CD4-positive, alpha-beta T cell treated with Interleukin-10 for 1 hour (primary cell): ENCODE measurements at regions not wholly inside any gene's neighbourhood (a gene's known extent, or its start where the extent isn't known, plus 50 kb on each side); places are given as distances from the start of the nearest gene placed in this dataset.

ENCODE experiments used
- DNase-seq: peaks from one replicate; pipeline ENCODE4 v3.0.0-alpha.2; 2020

DNA sequence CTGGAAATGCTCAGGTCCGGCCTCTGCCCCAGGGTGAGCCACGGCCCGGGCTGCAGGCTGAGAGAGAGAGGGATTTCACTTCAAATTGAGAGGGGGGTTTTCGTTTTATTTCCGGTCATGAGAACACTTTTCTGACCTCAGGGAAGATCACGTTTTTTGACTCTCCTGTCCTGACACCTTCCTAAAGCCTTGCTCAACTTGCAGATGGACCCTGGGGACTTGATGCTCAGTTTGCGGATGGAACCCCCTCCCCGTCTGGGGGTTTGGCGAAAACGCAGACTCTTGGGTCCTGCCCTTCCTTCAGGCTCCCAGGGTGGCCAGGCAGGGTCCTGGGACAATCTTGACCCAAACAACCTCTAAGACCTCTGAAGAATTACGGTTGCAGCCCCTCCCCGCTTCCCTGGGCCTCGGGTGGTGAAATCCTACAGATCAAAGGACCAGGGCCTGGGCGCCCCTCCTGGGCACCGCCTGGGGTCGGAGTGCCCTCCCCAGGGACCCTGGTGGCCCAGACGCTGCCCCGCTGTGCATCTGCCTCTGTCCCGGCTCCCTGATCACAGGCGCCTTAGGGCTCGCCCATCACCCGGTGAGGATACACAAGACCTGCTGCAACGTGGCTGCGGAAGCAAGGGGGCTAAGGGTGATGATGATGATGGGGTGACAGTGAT is 148.2 kb downstream of the ERMARD start:
- DNase-seq, result no peak

DNA sequence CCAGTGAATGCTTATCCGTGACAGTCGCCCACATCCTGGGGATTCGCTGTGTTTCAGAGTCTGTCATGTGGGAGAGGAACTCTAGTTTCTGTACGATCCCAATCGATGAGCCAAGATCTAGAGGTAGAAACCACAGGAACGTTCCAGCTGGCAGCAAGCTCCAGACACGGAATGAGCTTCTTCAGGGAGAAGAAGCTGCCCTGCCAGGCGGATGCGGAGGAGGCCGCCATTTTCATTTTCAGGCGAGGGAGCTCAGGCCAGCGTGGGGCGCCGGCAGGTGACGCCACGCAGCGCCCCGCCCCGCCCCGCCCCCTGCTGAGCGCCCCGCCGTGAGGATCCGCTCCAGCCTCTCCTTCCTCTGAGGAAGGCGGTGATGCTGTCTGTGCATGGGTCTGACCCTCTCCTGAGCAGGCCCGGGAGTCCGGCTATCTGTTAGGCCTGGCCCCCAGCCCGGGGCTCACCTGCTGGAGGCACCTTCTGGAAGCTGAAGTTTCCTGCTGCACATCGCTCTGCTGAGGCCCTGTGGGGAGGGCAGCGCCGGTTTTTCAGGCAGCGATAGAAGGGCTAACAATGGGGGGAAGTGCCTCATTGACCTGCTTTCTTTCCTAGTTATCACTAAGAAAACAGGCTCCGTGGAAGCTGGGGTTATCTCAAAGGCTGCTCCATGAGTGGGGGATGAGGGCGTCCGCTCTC is 147.5 kb downstream of the ERMARD start:
- no peak for DNase-seq

DNA sequence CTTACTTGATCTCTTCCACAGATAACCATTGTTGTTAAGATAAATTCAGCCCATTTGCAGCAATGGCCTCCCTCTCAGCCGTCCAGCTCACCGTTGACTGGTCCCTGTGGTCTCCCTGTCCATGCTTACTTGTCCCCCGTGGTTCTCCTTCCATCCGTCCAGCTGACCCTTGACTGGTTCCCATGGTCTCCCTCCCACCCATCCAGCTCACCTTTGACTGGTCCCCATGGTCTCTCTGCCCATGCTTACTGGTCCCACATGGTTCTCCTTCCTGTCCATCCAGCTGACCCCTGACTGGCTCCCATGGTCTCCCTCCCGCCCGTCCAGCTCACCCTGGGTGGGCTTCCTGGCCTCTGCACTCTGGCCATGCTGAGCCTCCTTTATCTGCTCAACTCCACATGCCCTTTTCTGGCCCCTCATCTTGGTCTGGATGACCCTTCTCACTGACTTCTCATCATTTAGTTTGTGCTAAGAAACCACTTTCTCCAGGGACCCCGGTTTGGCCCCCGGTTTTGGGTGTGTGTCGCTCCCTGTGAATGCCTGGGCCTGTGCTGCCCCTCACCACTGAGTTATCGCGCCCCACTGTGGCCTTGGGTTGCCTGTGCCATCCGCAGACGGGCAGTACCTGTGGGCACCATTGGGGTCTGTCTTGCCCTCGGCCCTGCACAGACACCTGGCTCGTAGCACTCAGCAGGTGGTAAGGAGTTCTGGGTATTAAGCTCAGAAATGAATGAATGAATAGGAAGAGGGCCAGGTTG is 146.4 kb downstream of the ERMARD start:
- no peak for DNase-seq

DNA sequence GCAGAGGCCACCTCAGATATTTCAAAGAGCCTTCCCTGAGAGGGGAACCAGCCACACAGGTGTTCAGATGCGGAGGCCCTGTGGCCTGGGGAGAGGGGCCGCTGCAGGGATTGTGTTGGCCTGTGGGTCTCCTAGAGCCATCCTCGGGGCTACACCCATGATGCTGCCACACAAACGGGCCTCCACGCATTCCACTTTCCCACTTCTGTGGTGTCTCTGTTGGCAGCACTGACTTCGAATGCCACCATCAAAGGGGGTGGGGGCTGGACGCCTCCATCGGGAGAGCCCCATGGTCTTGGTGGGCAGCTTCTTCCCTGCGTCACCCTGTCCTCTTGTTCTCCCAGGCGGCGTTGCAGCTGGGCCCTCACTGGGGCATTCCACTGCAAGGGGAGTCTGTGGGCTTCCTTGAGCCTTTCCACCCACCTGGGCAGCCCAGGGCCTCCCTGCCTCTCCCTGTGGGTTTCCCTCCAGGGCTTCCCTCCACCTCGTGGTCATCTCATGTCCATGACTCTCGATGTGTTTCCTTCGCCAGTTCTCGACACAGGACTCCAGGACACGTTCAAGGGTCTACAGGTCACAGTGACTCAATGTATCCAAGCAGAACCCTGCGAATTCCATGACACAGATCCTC is 145.5 kb downstream of the ERMARD start:
- DNase-seq, result no peak

DNA sequence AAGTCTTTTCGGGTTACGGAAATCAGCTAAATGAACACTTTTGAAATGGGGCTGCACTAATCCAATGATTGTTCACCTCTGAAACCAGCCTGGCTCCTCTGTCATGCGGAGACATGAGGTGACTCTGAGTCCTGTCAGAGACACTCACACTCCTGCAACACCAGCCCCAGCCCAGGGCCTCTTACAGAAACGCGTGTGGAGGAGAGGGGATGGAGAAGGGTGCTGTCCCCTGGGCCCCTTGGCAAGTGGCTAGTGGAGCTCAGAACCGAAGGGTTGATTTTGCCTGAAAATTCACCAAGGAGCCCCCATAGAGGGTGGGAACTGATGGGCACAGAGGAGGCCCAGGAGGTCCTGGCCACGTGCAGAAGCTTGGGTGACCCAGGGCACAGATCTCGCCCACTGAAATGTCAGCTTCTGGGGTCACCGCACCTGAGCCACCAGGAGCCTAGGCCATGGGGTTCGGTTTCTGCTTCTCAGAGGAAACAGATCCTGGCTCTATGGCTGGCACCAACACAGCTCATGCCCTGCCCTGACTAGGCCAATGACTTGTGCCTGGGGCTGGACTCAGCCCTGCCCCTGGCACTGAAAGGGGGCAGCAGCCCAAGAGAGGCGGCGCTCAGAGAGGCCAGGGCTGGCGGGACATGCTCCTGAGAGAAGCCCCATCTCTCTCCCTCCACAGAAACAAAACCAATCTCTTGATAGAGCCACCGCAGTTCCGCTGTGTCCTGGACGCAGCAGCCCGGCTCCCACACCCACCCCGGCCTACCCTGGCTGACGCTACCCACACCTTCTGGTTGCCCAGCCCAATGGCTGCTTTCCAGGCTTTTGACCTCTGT is 144.7 kb downstream of the ERMARD start:
- DNase-seq, result no peak

DNA sequence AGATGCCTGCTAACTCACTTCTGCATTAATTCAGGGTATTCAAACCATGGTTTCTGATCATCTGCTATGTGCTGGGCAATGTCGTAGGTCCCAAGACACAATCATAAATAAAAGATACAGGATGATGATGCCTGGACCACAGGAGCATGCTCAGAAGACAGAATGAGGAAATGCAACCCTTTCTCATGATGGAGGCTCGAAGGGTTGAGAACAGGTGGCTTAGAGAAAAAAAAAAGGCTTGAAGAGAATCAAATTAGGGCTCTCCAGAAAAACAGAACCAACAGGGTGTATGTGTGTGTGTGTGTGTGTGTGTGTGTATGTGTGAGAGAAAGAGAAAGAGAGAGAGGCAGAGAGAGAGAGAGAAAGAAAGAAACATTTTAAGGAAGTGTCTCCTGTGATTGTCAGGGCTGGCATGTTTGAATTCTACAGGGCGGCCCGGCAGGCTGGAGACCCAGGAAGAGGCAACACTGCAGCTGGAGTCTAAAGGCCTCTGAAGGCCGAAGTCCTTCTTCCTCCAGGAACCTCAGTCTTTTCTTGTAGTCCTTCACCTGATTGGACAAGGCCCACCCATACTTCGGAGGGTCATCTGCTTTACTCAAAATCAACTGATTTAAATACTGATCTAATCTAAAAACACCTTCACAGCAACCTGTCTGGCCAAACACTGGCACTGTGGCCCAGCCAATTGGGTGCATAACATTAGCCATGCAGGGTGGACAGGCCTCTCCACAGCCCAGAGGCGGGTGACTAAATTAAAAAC is 143.8 kb downstream of the ERMARD start:
- no peak for DNase-seq

DNA sequence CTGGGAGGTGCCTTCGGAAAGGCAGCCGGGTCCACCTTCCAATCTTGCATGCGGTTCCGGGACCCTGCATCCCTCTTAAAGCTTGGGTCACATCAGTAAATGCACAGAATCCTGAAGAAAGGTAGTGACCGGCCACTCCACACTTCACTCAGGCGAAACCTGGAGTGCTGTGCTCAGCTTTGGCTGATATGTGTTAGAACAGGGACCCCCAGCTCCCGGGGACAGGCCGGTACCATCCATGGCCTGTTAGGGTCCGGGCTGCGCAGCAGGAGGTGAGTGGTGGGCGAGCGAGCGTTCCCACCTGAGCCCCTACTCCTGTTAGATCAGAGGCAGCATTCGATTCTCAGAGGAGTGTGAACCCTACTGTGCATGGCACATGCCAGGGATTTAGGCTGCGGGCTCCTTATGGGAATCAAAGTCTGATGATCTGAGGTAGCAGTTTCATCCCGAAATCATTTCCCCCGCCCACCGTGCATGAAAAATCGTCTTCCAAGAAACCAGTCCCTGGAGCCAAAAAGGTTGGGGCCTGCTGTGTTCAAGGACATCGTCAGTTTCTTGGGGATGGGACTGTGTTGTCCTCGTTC is 143.0 kb downstream of the ERMARD start:
- no peak for DNase-seq

DNA sequence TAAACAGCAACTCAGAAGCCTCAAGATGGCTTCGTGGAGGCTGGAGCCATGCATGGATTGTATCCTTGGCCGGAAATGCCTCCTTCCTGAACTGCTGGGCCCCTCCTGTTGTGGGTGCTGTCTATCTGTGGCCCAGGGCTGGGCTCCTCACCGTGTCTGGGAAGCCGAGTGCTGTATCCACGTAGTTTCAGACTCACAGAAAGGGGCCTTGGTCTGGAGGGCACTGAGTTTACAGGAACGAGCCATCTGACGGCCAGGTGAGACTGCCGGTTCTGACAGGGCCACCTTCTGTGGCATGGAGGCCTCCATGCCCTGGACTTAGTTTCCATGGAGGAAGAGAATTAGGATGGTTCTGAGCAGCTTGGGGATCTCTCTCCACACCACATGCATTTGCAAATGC is 142.2 kb downstream of the ERMARD start:
- no peak for DNase-seq

DNA sequence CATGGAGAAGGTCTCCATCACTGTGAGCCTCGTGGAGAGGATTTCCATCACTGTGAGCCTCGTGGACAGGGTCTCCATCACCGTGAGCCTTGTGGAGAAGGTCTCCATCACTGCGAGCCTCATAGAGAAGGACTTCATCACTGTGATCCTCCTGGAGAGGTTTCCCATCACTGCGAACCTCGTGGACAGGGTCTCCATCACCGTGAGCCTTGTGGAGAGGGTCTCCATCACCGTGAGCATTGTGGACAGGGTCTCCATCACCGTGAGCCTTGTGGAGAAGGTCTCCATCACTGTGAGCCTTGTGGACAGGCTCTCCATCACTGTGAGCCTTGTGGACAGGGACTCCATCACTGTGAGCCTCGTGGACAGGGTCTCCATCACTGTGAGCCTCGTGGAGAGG is 140.4 kb downstream of the ERMARD start:
- no peak for DNase-seq

DNA sequence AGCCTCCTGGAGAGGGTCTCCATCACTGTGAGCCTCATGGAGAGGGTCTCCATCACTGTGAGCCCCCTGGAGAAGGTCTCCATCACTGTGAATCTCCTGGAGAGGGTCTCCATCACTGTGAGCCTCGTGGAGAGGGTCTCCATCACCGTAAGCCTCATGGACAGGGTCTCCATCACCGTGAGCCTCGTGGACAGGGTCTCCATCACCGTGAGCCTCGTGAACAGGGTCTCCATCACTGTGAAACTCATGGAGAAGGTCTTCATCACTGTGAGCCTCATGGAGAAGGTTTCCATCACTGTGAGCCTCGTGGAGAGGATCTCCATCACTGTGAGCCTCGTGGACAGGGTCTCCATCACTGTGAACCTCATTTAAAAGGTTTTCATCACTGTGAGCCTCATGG is 140.0 kb downstream of the ERMARD start:
- no peak for DNase-seq

DNA sequence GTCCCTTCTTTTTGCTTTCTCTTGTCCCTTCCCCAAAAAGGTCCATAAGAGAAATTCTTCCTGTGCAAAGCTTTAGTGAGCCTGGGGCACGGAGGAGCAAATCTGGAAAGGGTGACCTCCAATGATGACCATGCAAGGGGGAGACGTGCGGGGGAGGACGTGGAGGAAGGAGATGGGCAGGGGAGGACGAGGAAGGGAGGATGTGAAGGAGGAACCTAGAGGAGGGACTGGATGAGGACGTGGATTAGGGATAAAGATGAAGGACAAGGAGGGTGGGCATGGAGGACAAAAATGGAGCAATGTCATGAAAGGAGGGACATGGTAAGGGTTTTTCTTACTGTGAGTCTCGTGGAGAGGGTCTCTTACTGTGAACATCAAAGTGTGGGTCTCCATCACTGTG is 139.5 kb downstream of the ERMARD start:
- DNase-seq, result no peak

DNA sequence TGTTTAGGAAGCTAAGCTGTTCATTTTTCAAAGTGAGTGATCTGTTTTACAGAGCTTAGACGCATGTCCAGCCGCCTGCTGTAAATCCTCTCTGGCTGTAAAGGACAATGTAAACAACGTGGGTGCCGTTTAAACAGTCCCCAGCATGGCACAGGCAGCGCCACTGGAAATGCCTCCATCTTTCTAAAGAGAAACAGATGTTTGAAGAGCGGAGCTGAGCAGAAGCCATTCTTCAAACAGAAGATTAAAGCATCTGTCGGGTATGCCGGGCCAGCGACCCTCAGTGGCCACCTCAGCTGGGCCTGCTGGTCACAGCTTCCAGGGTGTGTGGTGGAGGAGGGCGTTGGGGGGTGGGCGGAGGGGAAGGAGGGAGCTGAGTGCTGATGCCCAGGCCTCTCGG is 138.6 kb downstream of the ERMARD start:
- no peak for DNase-seq

DNA sequence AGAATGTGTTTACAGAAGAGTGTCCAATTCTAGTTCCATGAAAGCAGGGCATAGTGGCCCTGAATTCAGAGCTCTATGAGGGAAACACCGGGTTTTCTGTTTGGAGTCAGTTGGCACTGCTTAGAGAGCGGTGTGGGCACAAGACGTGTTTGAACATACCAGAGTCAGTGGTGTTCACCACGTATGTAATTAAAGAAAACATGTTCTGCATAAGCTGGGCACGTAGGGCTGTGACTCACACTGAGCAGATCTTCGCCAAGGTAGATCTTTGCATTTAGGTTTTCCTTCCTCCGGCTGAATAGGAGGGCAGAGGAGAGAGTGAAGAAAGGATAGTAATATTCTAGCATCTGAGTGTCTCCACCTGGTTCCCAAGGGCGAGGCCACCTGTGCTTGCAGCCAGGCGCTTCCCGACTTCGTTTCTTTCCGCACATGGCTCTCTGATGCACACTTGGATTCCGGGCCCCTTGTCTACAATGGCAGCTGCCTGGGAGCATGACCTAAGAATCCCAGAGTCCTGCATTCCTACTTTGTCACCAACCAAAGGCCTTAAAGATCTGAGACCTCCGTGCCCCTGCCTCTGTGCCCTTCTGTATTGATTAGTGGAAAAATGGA is 136.2 kb downstream of the ERMARD start:
- DNase-seq, result no peak

DNA sequence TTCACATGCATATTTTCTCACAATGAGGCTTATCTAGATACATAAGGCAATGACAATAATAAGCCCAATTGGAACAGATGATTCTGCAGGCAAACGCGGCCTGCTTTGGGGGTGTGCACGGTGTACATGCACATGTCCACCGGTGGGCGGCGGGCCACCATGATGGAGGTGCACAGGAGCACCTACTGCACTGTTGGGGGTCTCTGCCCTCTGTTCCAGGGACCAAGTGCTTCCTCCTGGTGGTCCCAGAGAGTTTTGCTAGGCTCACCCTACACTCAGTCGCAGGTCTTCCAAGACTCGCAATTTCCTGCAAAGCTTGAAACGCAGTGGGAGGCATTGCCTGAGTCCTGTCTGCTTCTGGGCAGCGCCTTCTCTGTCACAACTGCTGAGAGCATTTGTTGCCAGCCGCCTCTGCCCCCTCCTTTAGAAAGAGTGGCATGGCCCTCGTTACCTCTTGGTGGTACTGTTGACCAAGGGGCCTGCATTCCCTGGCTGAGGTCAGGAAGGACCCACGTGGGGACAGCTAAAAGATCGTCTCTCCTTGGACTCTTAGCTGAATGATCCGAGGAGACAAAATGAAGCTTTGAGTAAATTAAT is 135.3 kb downstream of the ERMARD start:
- no peak for DNase-seq

DNA sequence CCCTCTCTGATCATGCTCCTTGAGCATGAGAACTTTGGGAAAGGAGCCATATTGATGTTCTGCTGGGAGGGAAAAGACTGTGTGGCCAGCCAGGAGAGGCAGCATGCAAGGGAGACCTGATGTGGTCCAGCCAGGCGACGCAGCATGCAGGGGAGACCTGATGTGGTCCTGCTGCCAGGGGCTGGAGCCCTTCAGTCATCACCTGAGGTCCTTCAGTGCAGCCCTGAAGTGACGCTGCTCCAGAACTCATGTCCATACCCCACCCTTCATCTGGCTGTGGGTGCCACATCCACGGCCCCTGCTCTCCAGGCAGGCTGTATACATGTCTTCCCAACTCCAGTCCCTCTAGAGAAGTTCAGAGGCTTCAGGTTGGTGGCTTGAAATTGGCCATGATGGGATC is 134.4 kb downstream of the ERMARD start:
- DNase-seq, result no peak

DNA sequence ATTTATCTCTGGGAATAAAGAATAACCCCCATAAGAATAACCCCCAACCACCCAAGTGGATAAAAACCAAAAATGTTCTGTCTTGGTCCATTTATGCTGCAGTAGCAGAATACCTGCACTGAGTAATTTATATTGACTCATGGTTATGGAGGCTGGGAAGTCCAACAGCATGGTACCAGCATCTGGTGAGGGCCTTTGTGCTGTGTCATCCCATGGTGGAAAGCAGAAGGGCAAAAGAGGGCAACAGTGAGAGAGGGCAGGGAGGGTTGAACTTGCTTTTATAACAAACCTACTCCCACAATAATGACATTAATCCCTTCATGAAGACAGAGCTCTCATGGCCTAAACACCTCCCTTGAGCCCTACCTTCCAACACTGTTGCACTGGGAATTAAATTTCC is 133.7 kb downstream of the ERMARD start:
- no peak for DNase-seq

DNA sequence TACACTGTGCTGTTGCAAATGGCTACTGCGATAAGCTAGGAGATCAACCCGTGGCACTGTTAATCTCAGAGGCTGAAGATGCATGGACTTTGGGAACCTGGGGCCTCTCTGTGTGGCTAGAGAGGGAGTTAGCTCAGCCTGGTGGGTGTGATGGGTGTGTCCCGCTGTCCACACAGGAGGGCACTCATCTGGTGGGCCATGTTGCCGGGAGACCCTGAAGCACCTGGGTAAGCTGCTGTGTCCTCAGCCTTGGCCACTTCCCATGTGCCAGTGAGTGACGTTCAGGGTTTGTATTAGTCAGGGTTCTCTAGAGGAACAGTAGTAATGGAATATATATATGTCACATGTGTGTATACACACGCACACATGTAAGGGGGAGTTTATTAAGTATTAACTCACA is 132.7 kb downstream of the ERMARD start:
- no peak for DNase-seq

DNA sequence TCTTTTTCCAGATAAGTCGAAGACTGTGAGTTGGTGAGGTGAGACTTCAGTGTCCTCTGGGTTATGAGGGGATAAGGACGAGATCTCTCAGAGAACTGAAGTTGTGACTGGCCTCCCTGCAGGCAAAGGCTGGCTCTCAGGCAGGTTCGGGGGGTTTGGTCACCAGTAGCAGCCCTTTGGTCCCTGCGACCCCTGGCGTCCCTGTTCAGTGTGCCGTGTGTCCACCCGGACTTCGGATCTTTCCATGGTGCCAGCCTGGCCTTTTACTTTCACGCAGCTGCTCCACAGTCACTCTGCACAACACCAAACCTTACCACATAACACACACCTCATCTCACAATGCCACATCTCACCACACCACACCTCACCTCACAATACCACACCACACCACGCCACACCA is 131.9 kb downstream of the ERMARD start:
- no peak for DNase-seq

DNA sequence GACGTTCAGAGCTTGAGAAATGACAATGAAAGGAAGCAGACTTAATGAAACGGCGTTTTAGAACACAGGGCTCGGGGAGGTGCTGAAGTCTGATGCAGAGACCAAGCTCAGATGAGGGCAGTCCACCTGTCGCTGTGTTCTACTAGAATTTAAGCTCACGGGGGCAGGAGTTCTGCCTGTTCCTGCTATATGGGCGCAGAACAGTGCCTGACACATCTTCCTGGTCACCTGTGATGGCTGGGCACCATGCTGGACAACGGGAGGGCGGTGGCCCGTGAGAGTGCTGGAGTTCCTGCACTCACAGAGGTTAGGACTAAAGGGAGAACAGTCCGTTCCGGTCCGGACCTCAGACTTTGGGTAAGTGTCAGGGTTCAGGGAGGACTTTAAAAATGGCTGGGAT is 130.6 kb downstream of the ERMARD start:
- no peak for DNase-seq

DNA sequence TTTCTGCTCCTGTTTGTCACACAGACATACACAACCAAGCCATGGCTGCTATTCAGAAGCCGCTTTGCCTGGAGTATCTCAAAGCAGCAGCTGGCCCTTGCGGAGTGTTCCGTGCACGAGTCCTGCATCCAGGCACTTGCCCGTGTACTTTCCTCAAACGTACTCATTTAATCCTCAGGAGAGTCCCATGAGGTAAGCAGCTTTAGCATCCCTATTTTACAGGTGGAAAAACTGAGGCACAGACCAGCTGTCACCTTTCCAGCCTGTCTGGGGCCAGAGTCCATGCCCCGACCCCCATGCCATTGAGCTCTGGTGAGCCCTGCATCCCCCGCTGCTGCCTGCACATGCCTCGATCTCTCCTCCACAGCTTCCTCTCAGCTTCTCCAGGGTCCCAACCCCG is 130.0 kb downstream of the ERMARD start:
- DNase-seq, result no peak

DNA sequence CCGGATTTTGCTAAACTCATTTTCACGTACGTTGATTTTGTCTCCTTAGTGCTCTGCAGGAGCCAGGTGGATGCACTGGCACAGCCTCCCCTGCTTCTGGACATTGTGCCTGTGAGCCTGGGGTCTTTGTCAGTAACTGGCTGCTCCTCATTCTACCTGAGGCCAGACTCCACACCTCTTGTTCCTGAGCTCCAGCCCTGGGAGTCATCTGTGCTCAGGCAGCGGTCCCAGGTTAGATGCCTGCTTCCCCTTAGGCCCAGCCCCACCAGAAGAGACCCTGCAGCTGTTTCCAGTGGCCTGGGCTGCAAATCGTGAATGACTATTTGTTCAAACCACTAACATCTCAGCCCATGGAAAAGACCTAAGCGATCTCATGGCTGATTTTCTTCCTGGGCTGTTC is 129.1 kb downstream of the ERMARD start:
- DNase-seq, result no peak
